RWPE2 (cell line): ENCODE measurements at regions not wholly inside any gene's neighbourhood (a gene's known extent, or its start where the extent isn't known, plus 50 kb on each side); places are given as distances from the start of the nearest gene placed in this dataset.

Experiments used
- ATAC-seq: fragments of 200-7000 bp; cut with Tn5 transposase; 3 replicates; pipeline ENCODE4 v1.9.1; 2021; ENCODE audit warnings: low read depth
- DNase-seq: peaks from one replicate; pipeline ENCODE4 v3.0.0-alpha.2; 2020; ENCODE audit warnings: low spot score
- H3K27ac ChIP-seq: fragments of 450-650 bp; 2 replicates; pipeline ENCODE4 v1.5.1; 2017; ENCODE audit warnings: mild to moderate bottlenecking; ENCODE audit not compliant: poor library complexity, severe bottlenecking
- H3K27me3 ChIP-seq: fragments of 250-450 bp; sonication (Bioruptor Pico); 2 replicates; pipeline ENCODE4 v1.5.1; 2021; ENCODE audit warnings: mild to moderate bottlenecking, moderate library complexity; ENCODE audit not compliant: insufficient read depth, poor library complexity, severe bottlenecking
- H3K36me3 ChIP-seq: fragments of 250-450 bp; sonication (Bioruptor Pico); 2 replicates; pipeline ENCODE4 v1.5.1; 2020; ENCODE audit warnings: low read depth, mild to moderate bottlenecking, moderate library complexity
- H3K4me1 ChIP-seq: fragments of 250-450 bp; sonication (Bioruptor Pico); 2 replicates; pipeline ENCODE4 v1.5.1; 2021; ENCODE audit warnings: mild to moderate bottlenecking, moderate library complexity; ENCODE audit not compliant: insufficient read depth, poor library complexity, severe bottlenecking
- H3K4me3 ChIP-seq: fragments of 250-450 bp; sonication (Bioruptor Pico); 2 replicates; pipeline ENCODE4 v1.5.1; 2021; ENCODE audit warnings: mild to moderate bottlenecking, moderate library complexity; ENCODE audit not compliant: severe bottlenecking
- H3K9me3 ChIP-seq: fragments of 250-450 bp; sonication (Bioruptor Pico); 2 replicates; pipeline ENCODE4 v1.5.1; 2021; ENCODE audit warnings: mild to moderate bottlenecking, moderate library complexity; ENCODE audit not compliant: severe bottlenecking
- CTCF ChIP-seq: fragments of 450-650 bp; IDR thresholded peaks from one replicate; pipeline ENCODE4 v1.5.1; 2017; ENCODE audit warnings: mild to moderate bottlenecking, moderate library complexity; ENCODE audit not compliant: poor library complexity, severe bottlenecking

GRCh38 chr10:130615457-130615856 lies 479.3 kb downstream of the GLRX3 start:
- H3K4me3 ChIP-seq = no peak overlapping the region
- H3K4me1 ChIP-seq = peaks cover 24% of the 10 kb centered on the region
- ATAC-seq (no peak), DNase-seq (no peak)
- H3K36me3 ChIP-seq = no peaks in the 10 kb centered on the region
- no peak overlapping the region for H3K27ac ChIP-seq
- no peak for TF ChIP-seq CTCF
- peaks cover 4% of the 10 kb centered on the region for H3K9me3 ChIP-seq
- no peaks in the 10 kb centered on the region for H3K27me3 ChIP-seq

- TF ChIP-seq CTCF = no peak
- Histone ChIP-seq H3K27me3 (no peaks in the 10 kb centered on the region), H3K9me3 (peaks cover 2% of the 10 kb centered on the region), H3K27ac (peak overlapping the region; percentile 93), H3K4me1 (peaks cover 43% of the 10 kb centered on the region), H3K4me3 (no peak overlapping the region), H3K36me3 (no peaks in the 10 kb centered on the region)
- ATAC-seq (peak; percentile 53), DNase-seq (no peak)
Observed at GRCh38 chr10:130617985-130618384, 481.8 kb downstream of the GLRX3 start.

GRCh38 chr10:130618647-130619046 lies 482.5 kb downstream of the GLRX3 start:
- no peak overlapping the region for H3K4me3 ChIP-seq
- peak; percentile 26; the same call in 1 of the 3 replicates for ATAC-seq
- peaks cover 43% of the 10 kb centered on the region for H3K4me1 ChIP-seq
- H3K27ac ChIP-seq = peak overlapping the region; percentile 93
- H3K9me3 ChIP-seq = peaks cover 5% of the 10 kb centered on the region
- no peak for DNase-seq
- H3K36me3 ChIP-seq = no peaks in the 10 kb centered on the region
- H3K27me3 ChIP-seq = no peaks in the 10 kb centered on the region
- TF ChIP-seq CTCF = no peak

GRCh38 chr10:130621231-130621775 lies 485.1 kb downstream of the GLRX3 start:
- no peak for TF ChIP-seq CTCF
- DNase-seq (no peak), ATAC-seq (peak; percentile 86)
- Histone ChIP-seq H3K27ac (peak overlapping the region; percentile 93), H3K9me3 (peaks cover 5% of the 10 kb centered on the region), H3K4me3 (no peak overlapping the region), H3K27me3 (no peaks in the 10 kb centered on the region), H3K4me1 (peaks cover 43% of the 10 kb centered on the region), H3K36me3 (no peaks in the 10 kb centered on the region)

GRCh38 chr10:130623680-130624267 lies 487.6 kb downstream of the GLRX3 start:
- H3K27me3 ChIP-seq = no peaks in the 10 kb centered on the region
- DNase-seq = no peak

More at GRCh38 chr10:130623680-130624267, 487.6 kb downstream of the GLRX3 start:
- H3K9me3 ChIP-seq = peaks cover 3% of the 10 kb centered on the region
- no peaks in the 10 kb centered on the region for H3K36me3 ChIP-seq
- TF ChIP-seq CTCF = no peak
- H3K4me3 ChIP-seq = no peak overlapping the region
- H3K27ac ChIP-seq = no peak overlapping the region
- ATAC-seq = no peak
- peaks cover 39% of the 10 kb centered on the region for H3K4me1 ChIP-seq
